SK-N-MC (cell line): ENCODE measurements at regions not wholly inside any gene's neighbourhood (a gene's known extent, or its start where the extent isn't known, plus 50 kb on each side); places are given as distances from the start of the nearest gene placed in this dataset.
"Not testable (repeated sequence)": the region's sequence is repeated elsewhere in the genome, so short reads cannot be mapped to it uniquely, and the experiment has no call there.

Experiments
- DNase-seq: peaks from one replicate; pipeline ENCODE4 v3.0.0-alpha.2; 2011; ENCODE audit warnings: low read depth, low spot score
- H3K27ac ChIP-seq: fragments of 200-600 bp; sonication (generic); 2 replicates; pipeline ENCODE4 v1.5.1; 2016; ENCODE audit warnings: mixed run types
- H3K36me3 ChIP-seq: fragments of 200-600 bp; sonication (generic); 2 replicates; pipeline ENCODE4 v1.6.1; 2017; ENCODE audit warnings: antibody characterized with exemption, low read length, mixed read lengths; ENCODE audit not compliant: insufficient read depth
- H3K4me3 ChIP-seq: fragments of 200-600 bp; sonication (generic); 2 replicates; pipeline ENCODE4 v1.5.1; 2016
- H3K9ac ChIP-seq: fragments of 200-600 bp; sonication (generic); 2 replicates; pipeline ENCODE4 v1.8.0; 2017; ENCODE audit warnings: mixed run types, mixed read lengths; ENCODE audit not compliant: insufficient read length
- H3K9me3 ChIP-seq: fragments of 200-600 bp; sonication (generic); 2 replicates; pipeline ENCODE4 v1.6.1; 2017; ENCODE audit warnings: low read depth, mild to moderate bottlenecking, antibody characterized with exemption, low read length, moderate library complexity, mixed read lengths
- EZH2 ChIP-seq: fragments of 200-600 bp; sonication (generic); IDR thresholded peaks from one replicate; pipeline ENCODE4 v1.6.1; 2017; ENCODE audit warnings: antibody characterized with exemption
- FOXP2 ChIP-seq: optimal IDR thresholded peaks from 2 replicates; pipeline ENCODE3; 2011; ENCODE audit warnings: mild to moderate bottlenecking, moderate library complexity; ENCODE audit not compliant: insufficient read depth; ENCODE audit errors: extremely low read length, control extremely low read depth
- POLR2AphosphoS5 ChIP-seq: IDR thresholded peaks from 2 replicates; pipeline ENCODE4 v1.6.1; 2012; ENCODE audit warnings: mild to moderate bottlenecking, low read depth, low read length, borderline replicate concordance

DNA sequence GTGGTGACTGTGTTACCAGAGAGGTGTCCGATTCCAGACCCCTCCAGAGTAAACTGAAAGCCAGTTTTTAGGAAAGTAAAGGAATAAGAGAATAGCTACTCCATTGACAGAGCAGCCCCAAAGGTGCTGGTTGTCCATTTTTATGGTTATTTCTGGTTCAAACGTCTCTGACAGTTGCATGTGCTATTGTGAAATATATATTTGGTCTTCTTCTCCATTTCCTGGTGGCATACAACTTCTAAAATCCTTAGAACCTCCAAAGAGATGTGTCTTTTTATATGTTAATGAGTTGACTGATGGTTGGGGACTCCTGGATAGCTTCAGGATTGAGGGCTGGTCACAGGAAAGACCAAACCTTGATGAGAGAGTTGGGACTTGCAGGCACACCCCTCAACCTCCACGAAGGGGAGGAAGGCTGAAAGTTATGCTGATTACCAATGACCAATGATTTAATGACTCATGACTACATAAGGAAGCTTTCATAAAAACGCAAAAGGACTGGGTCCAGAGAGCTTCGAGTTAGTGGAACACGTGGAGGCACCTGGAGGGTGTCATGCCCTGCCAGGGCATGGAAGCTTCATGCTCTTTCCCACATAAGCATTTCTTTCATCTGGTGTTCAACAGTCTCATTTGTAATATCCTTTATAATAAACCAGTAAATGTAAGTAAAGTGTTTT is 100.7 kb downstream of the SLC16A1 start:
- no peak overlapping the region for H3K4me3 ChIP-seq
- no peak for TF ChIP-seq POLR2AphosphoS5
- TF ChIP-seq FOXP2, result no peak
- no peak for TF ChIP-seq EZH2
- no peak overlapping the region for H3K9ac ChIP-seq
- H3K27ac ChIP-seq, result no peak overlapping the region
- no peaks in the 10 kb centered on the region for H3K36me3 ChIP-seq
- no peaks in the 10 kb centered on the region for H3K9me3 ChIP-seq
- no peak for DNase-seq

- not testable (repeated sequence) for H3K27ac ChIP-seq, H3K9ac ChIP-seq, H3K4me3 ChIP-seq, H3K36me3 ChIP-seq, H3K9me3 ChIP-seq, DNase-seq
Observed at GRCh38 chr1:112854368-112854984, 101.5 kb downstream of the SLC16A1 start.

DNA sequence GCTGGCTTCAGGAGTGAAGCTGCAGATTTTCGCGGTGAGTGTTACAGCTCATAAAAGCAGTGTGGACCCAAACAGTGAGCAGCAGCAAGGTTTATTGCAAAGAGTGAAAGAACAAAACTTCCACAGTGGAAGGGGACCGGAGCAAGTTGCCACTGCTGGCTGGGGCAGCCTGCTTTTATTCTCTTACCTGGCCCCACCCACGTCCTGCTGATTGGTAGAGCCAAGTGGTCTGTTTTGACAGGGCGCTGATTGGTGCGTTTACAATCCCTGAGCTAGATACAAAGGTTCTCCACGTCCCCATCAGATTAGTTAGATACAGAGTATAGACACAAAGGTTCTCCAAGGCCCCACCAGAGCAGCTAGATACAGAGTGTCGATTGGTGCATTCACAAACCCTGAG is 102.1 kb downstream of the SLC16A1 start:
- not testable (repeated sequence) for H3K4me3 ChIP-seq, H3K9ac ChIP-seq, H3K36me3 ChIP-seq, H3K9me3 ChIP-seq, DNase-seq, H3K27ac ChIP-seq

DNA sequence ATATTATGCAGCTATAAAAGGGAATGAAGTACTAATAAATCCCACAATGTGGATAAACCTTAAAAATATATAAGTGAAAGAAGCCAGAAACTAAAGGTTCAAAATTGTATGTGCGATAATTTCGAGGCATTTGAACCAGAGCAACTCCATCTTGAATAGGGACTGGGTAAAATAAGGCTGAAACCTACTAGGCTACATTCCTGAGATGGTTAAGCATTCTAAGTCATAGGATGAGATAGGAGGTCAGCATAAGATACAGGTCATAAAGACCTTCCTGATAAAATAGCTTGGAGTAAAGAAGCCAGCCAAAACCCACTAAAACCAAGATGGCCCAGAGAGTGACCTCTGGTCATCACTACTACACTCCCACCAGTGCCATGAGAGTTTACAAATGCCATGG is 103.1 kb downstream of the SLC16A1 start:
- no peak for DNase-seq
- Histone ChIP-seq H3K36me3 (no peaks in the 10 kb centered on the region), H3K9me3 (no peaks in the 10 kb centered on the region), H3K4me3 (no peak overlapping the region), H3K9ac (no peak overlapping the region), H3K27ac (no peak overlapping the region)
- TF ChIP-seq FOXP2, result no peak
- TF ChIP-seq POLR2AphosphoS5, result no peak
- no peak for TF ChIP-seq EZH2

- Histone ChIP-seq H3K9me3 (no peaks in the 10 kb centered on the region), H3K36me3 (no peaks in the 10 kb centered on the region), H3K27ac (no peak overlapping the region), H3K9ac (no peak overlapping the region), H3K4me3 (no peak overlapping the region)
- DNase-seq, result no peak
- TF ChIP-seq EZH2 (no peak), POLR2AphosphoS5 (no peak), FOXP2 (no peak)
Observed at GRCh38 chr1:112852276-112852675, 103.7 kb downstream of the SLC16A1 start.

GRCh38 chr1:112850034-112850757 is 105.8 kb downstream of the SLC16A1 start:
- no peak for DNase-seq
- no peak overlapping the region for H3K27ac ChIP-seq
- peak overlapping the region; percentile 75 for H3K4me3 ChIP-seq
- peak overlapping the region; percentile 53 for H3K9ac ChIP-seq
- H3K36me3 ChIP-seq, result no peaks in the 10 kb centered on the region
- TF ChIP-seq EZH2 (no peak), POLR2AphosphoS5 (no peak), FOXP2 (no peak)
- no peaks in the 10 kb centered on the region for H3K9me3 ChIP-seq

GRCh38 chr1:112849425-112850033 is 106.5 kb downstream of the SLC16A1 start:
- Histone ChIP-seq H3K27ac (no peak overlapping the region), H3K9ac (peak overlapping the region; percentile 53), H3K36me3 (no peaks in the 10 kb centered on the region), H3K9me3 (no peaks in the 10 kb centered on the region), H3K4me3 (peak overlapping the region; percentile 75)
- DNase-seq, result no peak
- TF ChIP-seq FOXP2 (no peak), EZH2 (no peak), POLR2AphosphoS5 (no peak; the same call in none of the 2 replicates)

DNA sequence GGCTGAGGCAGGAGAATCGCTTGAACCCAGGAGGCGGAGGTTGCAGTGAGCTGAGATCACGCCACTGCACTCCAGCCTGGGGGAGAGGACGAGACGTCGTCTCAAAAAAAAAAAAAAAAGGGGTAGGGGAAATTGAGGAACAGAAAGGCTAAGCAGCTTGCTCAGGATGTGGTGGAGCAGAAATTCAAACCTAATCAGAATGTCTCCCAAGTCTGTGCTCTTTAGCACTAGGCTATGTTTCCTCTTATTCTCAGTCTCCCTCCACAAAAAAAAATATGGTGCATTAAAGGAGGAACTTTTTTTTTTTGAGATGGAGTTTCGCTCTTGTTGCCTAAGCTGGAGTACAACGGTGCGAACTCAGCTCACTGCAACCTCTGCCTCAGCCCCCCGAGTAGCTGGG is 114.2 kb downstream of the SLC16A1 start:
- DNase-seq, result no peak
- no peak overlapping the region for H3K27ac ChIP-seq
- H3K4me3 ChIP-seq, result no peak overlapping the region
- TF ChIP-seq POLR2AphosphoS5, result no peak
- no peak for TF ChIP-seq EZH2
- TF ChIP-seq FOXP2, result no peak
- no peaks in the 10 kb centered on the region for H3K36me3 ChIP-seq
- H3K9ac ChIP-seq, result no peak overlapping the region
- H3K9me3 ChIP-seq, result no peaks in the 10 kb centered on the region
